AG04449 (cell line): ENCODE measurements at regions not wholly inside any gene's neighbourhood (a gene's known extent, or its start where the extent isn't known, plus 50 kb on each side); places are given as distances from the start of the nearest gene placed in this dataset.

ENCODE experiments used
- CTCF ChIA-PET: fragments of 350-600 bp; formaldehyde crosslinking; extraction: SDS; loops from one replicate; lab custom pipeline; 2021; ENCODE audit warnings: antibody characterized with exemption; lab: Yijun Ruan, JAX
- POLR2A ChIA-PET: fragments of 400-600, 350-600 bp; formaldehyde crosslinking; extraction: SDS; loops from one replicate; lab custom pipeline; 2020; ENCODE audit warnings: antibody characterized with exemption, inconsistent platforms; lab: Yijun Ruan, JAX
- DNase-seq: peaks from one replicate; pipeline ENCODE4 v3.0.0-alpha.2; 2010; ENCODE audit warnings: low read depth, low spot score
- H3K4me3 ChIP-seq: 2 replicates; pipeline ENCODE4 v1.5.1; 2011; ENCODE audit warnings: low read depth, mild to moderate bottlenecking, control low read depth, low read length
- CTCF ChIP-seq: IDR thresholded peaks from one replicate; pipeline ENCODE4 v1.5.1; 2011; ENCODE audit warnings: mild to moderate bottlenecking, moderate library complexity, low read length, control low read depth, inconsistent platforms; ENCODE audit not compliant: insufficient read depth; ENCODE audit errors: missing control alignments

- POLR2A ChIA-PET = no interaction called here
Measured at GRCh38 chr20:40773376-40773775, 84.3 kb upstream of the MAFB start.

GRCh38 chr20:40774252-40774651, 85.2 kb upstream of the MAFB start:
- ChIA-PET POLR2A (no interaction called here), CTCF (no interaction called here)
- H3K4me3 ChIP-seq = no peak overlapping the region
- TF ChIP-seq CTCF = no peak
- no peak for DNase-seq

More at GRCh38 chr20:40773376-40773775, 84.3 kb upstream of the MAFB start:
- no peak for DNase-seq
- no peak overlapping the region for H3K4me3 ChIP-seq
- no peak for TF ChIP-seq CTCF
- CTCF ChIA-PET = no interaction called here

GRCh38 chr20:40775561-40776146, 86.6 kb upstream of the MAFB start:
- no peak overlapping the region for H3K4me3 ChIP-seq
- POLR2A ChIA-PET = no interaction called here
- DNase-seq = no peak
- CTCF ChIA-PET = no interaction called here
- TF ChIP-seq CTCF = no peak

GRCh38 chr20:40776466-40777457, 87.7 kb upstream of the MAFB start:
- POLR2A ChIA-PET = no interaction called here
- CTCF ChIA-PET = no interaction called here
- no peak overlapping the region for H3K4me3 ChIP-seq
- no peak for DNase-seq
- no peak for TF ChIP-seq CTCF

- no peak for TF ChIP-seq CTCF
- POLR2A ChIA-PET = no interaction called here
- CTCF ChIA-PET = no interaction called here
- H3K4me3 ChIP-seq = no peak overlapping the region
- DNase-seq = no peak
Measured at GRCh38 chr20:40777653-40778052, 88.6 kb upstream of the MAFB start.

GRCh38 chr20:40778894-40779496, 90.0 kb upstream of the MAFB start:
- no peak for DNase-seq
- ChIA-PET CTCF (no interaction called here), POLR2A (no interaction called here)
- TF ChIP-seq CTCF = no peak
- no peak overlapping the region for H3K4me3 ChIP-seq
